HG03432 (cell line): ENCODE measurements at regions not wholly inside any gene's neighbourhood (a gene's known extent, or its start where the extent isn't known, plus 50 kb on each side); places are given as distances from the start of the nearest gene placed in this dataset.

ENCODE experiments used
- ATAC-seq: cut with Tn5 transposase; IDR thresholded peaks from one replicate; pipeline ENCODE4 v1.9.1; 2021; ENCODE audit warnings: mild to moderate bottlenecking, moderate library complexity; ENCODE audit not compliant: unreplicated experiment

GRCh38 chr3:148204131-148204530, 493.6 kb upstream of the AGTR1 start:
- ATAC-seq: no peak

GRCh38 chr3:148205977-148206376, 491.7 kb upstream of the AGTR1 start:
- ATAC-seq: no peak

GRCh38 chr3:148206446-148206845, 491.3 kb upstream of the AGTR1 start:
- no peak for ATAC-seq

- ATAC-seq: no peak
Observed at GRCh38 chr3:148208975-148209374, 488.7 kb upstream of the AGTR1 start.

GRCh38 chr3:148211725-148212124, 486.0 kb upstream of the AGTR1 start:
- ATAC-seq: peak; percentile 92

- ATAC-seq: no peak
Observed at GRCh38 chr3:148214705-148215104, 483.0 kb upstream of the AGTR1 start.

GRCh38 chr3:148217317-148217716, 480.4 kb upstream of the AGTR1 start:
- ATAC-seq: no peak

- ATAC-seq: no peak
Observed at GRCh38 chr3:148218222-148218621, 479.5 kb upstream of the AGTR1 start.

- ATAC-seq: no peak
Observed at GRCh38 chr3:148219999-148220398, 477.7 kb upstream of the AGTR1 start.

- no peak for ATAC-seq
Observed at GRCh38 chr3:148221303-148221702, 476.4 kb upstream of the AGTR1 start.

- no peak for ATAC-seq
Observed at GRCh38 chr3:148223266-148223665, 474.4 kb upstream of the AGTR1 start.

GRCh38 chr3:148226246-148226645, 471.5 kb upstream of the AGTR1 start:
- no peak for ATAC-seq

GRCh38 chr3:148227534-148227933, 470.2 kb upstream of the AGTR1 start:
- ATAC-seq: no peak

- peak; percentile 77 for ATAC-seq
Observed at GRCh38 chr3:148229107-148229506, 468.6 kb upstream of the AGTR1 start.

GRCh38 chr3:148230473-148230872, 467.2 kb upstream of the AGTR1 start:
- ATAC-seq: no peak

GRCh38 chr3:148232389-148232788, 465.3 kb upstream of the AGTR1 start:
- ATAC-seq: no peak

GRCh38 chr3:148233403-148233802, 464.3 kb upstream of the AGTR1 start:
- ATAC-seq: no peak

- no peak for ATAC-seq
Observed at GRCh38 chr3:148234536-148234935, 463.2 kb upstream of the AGTR1 start.

GRCh38 chr3:148235566-148235965, 462.1 kb upstream of the AGTR1 start:
- ATAC-seq: no peak

- ATAC-seq: peak; percentile 39
Observed at GRCh38 chr3:148238421-148238821, 459.3 kb upstream of the AGTR1 start.

GRCh38 chr3:148240351-148240750, 457.4 kb upstream of the AGTR1 start:
- no peak for ATAC-seq

- no peak for ATAC-seq
Observed at GRCh38 chr3:148243609-148244008, 454.1 kb upstream of the AGTR1 start.

- no peak for ATAC-seq
Observed at GRCh38 chr3:148246291-148246923, 451.3 kb upstream of the AGTR1 start.
